Naive B cell (primary cell): ENCODE measurements at regions not wholly inside any gene's neighbourhood (a gene's known extent, or its start where the extent isn't known, plus 50 kb on each side); places are given as distances from the start of the nearest gene placed in this dataset.

Experiments
- ATAC-seq, 2 donors: fragments of 150-1000 bp; cut with Tn5 transposase; 2 replicates each; pipeline ENCODE4 v1.10.0; 2021; ENCODE audit warnings: low read depth in 2 of 2, mild to moderate bottlenecking in 2 of 2, moderate library complexity in 2 of 2
- DNase-seq: peaks from one replicate; pipeline ENCODE4 v3.0.0; 2022
- H3K27ac Mint-ChIP-seq, 6 donors: one replicate each; pipeline ENCODE4 v1.8.0; 2020 to 2022; ENCODE audit warnings: mild to moderate bottlenecking in 6 of 6, mixed read lengths in 6 of 6, moderate library complexity in 5 of 6, inconsistent platforms in 2 of 6
- H3K27me3 Mint-ChIP-seq, 3 donors: one replicate each; pipeline ENCODE4 v1.8.0; 2021 to 2022; ENCODE audit warnings: mixed read lengths in 3 of 3, mild to moderate bottlenecking in 1 of 3
- H3K36me3 Mint-ChIP-seq, 2 donors: one replicate each; pipeline ENCODE4 v1.8.0; 2020 to 2022; ENCODE audit warnings: mixed read lengths in 2 of 2, inconsistent platforms in 1 of 2, mild to moderate bottlenecking in 1 of 2
- H3K4me1 Mint-ChIP-seq, 3 donors: one replicate each; pipeline ENCODE4 v1.8.0; 2020 to 2022; ENCODE audit warnings: mixed read lengths in 3 of 3, inconsistent platforms in 1 of 3, mild to moderate bottlenecking in 1 of 3, moderate library complexity in 1 of 3
- H3K4me3 Mint-ChIP-seq, 8 donors: one replicate each; pipeline ENCODE4 v1.8.0; 2020 to 2022; ENCODE audit warnings: mild to moderate bottlenecking in 8 of 8, mixed read lengths in 8 of 8, moderate library complexity in 8 of 8, inconsistent platforms in 2 of 8
- H3K9me3 Mint-ChIP-seq, 7 donors: one replicate each; pipeline ENCODE4 v1.8.0; 2020 to 2022; ENCODE audit warnings: mixed read lengths in 7 of 7, mild to moderate bottlenecking in 5 of 7, inconsistent platforms in 2 of 7, moderate library complexity in 1 of 7

DNA sequence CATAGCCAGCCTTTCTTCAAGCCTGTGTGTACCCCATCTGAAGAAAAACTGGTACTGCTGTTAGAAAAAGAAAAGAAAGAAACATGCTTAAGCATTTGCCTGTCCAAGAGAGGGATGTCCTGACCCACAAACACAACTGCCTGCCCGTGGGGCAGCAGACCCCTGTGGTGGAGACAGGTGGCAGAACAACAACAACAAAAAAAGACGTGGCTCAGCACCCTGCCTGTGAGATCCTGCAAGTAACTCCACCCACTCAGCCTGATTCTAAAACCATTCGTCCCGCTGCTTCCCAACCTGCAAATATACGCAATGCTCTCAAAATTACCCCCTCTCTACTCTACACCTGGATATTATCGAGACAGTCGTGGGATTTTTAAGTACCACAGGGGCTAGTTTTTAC, 64.9 kb upstream of the ZDHHC17 start:
- Mint-ChIP-seq H3K4me1 (peaks cover 0 to 4% (median 4%) of the 10 kb centered on the region in 3 donors), H3K27me3 (peaks cover 0 to 8% (median 0%) of the 10 kb centered on the region in 3 donors), H3K4me3 (no peak overlapping the region), H3K9me3 (no peaks in the 10 kb centered on the region), H3K27ac (no peak overlapping the region), H3K36me3 (no peaks in the 10 kb centered on the region)
- ATAC-seq: no peak
- DNase-seq: no peak

DNA sequence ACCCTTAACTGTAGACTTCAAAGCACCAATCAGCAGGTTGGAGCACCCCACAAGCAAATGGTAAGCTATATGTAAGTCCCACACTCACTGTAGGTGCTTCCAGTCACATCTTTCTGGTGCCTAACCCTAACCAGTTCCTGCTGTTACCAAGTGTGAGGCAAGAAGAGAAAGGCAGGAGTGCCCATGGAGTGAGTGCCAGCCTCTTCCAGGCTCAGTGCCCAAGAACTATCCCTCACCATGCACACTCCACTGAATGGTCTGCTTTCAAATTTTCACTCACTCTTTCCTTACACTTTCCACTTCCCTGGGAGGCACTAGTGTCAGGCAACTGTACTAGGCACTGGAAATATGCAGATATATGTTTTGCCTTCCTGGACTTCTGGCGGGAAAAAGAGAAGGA, 62.2 kb upstream of the ZDHHC17 start:
- Mint-ChIP-seq H3K9me3 (no peaks in the 10 kb centered on the region), H3K36me3 (no peaks in the 10 kb centered on the region), H3K27ac (no peak overlapping the region), H3K27me3 (peaks cover 0 to 19% (median 0%) of the 10 kb centered on the region in 3 donors), H3K4me3 (no peak overlapping the region), H3K4me1 (peaks cover 0 to 6% (median 5%) of the 10 kb centered on the region in 3 donors)
- ATAC-seq: no peak
- no peak for DNase-seq

DNA sequence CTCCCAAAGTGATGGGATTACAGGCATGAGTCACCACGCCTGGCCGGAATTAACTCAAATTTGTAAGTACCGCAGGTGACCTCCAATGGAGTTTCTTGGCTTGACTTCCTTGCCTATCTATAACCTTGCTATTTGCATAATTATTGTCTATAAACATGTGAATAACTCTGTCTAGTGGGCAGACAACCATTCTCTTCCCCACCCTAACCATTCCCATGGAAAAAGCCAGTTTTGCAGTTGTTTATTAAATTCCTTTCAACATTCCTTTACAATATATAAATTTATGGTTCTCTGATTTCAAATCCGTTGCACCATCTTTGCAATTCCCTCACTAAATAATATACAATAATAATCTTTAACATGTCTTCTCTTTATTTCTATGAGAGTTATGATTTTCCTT, 61.0 kb upstream of the ZDHHC17 start:
- no peaks in the 10 kb centered on the region for H3K9me3 Mint-ChIP-seq
- no peak for DNase-seq

DNA sequence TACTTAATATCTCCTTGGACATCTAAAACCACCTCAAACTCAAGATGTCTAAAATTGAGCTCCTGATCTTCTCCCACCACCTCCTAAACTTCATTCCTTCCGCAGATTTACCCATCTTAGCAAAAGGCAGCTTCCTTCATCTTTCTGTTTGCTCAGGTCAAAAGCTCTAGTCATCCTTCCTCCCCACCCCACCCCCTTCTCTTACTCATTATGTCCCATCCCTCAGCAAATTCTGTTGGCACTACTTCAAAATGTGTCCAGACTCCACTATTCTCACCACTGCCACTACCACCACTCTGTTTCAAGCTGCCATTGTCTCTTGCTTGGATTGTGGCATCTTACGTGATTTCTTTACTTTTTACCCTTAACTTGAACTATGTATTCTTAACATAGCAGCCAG, 59.2 kb upstream of the ZDHHC17 start:
- no peak for ATAC-seq
- H3K4me1 Mint-ChIP-seq: peaks cover 0 to 6% (median 5%) of the 10 kb centered on the region in 3 donors
- H3K36me3 Mint-ChIP-seq: no peaks in the 10 kb centered on the region
- no peak for DNase-seq
- peak overlapping the region in 1 of 6 donors; percentile 27 for H3K27ac Mint-ChIP-seq
- H3K4me3 Mint-ChIP-seq: no peak overlapping the region
- peaks cover 0 to 19% (median 0%) of the 10 kb centered on the region in 3 donors for H3K27me3 Mint-ChIP-seq
- no peaks in the 10 kb centered on the region for H3K9me3 Mint-ChIP-seq

More for the DNA sequence above, 61.0 kb upstream of the ZDHHC17 start:
- no peak overlapping the region for H3K27ac Mint-ChIP-seq
- no peaks in the 10 kb centered on the region for H3K36me3 Mint-ChIP-seq
- peaks cover 0 to 19% (median 0%) of the 10 kb centered on the region in 3 donors for H3K27me3 Mint-ChIP-seq
- H3K4me3 Mint-ChIP-seq: no peak overlapping the region
- H3K4me1 Mint-ChIP-seq: peaks cover 0 to 6% (median 5%) of the 10 kb centered on the region in 3 donors
- ATAC-seq: no peak

DNA sequence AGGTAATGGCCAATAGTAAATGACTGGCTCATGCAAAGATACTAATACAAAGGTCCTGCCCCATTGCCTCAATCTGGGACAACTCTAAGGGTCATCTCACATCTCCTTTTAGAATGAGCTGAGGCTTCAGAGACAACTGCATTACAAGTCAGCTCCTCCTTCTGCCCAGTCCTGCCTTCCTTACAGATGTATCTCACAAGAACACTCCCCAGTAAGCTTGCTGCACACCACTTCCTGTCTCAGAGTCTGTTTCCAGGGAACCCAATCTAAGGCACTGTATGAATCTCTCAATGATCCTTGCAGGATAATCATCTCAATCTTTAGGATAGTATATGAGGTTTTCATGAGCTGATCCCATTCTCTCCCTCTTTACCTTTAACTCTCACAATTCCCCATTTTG, 57.8 kb upstream of the ZDHHC17 start:
- Mint-ChIP-seq H3K9me3 (no peaks in the 10 kb centered on the region), H3K36me3 (no peaks in the 10 kb centered on the region), H3K27me3 (peaks cover 0 to 19% (median 0%) of the 10 kb centered on the region in 3 donors), H3K27ac (no peak overlapping the region), H3K4me3 (no peak overlapping the region), H3K4me1 (peaks cover 0 to 6% (median 5%) of the 10 kb centered on the region in 3 donors)
- DNase-seq (no peak), ATAC-seq (no peak)

DNA sequence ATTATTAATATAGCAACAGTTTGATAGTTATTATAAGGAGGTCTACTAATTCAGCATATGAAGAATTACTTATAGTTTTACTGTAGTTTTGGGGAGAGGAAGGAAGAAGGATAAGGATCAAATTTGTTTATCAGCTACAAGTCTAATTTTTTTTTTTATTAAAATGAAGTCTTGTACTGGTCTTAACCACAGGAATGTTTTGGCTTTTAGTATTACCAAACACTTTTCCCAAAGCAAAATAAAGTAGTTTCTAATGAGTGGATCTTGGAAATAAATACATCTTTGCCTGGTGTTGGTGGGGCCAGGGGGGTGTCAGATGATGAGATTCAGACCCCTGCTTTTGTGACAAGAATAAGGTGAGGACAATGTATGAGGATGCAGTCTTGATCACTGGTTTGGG, 57.2 kb upstream of the ZDHHC17 start:
- no peak overlapping the region for H3K4me3 Mint-ChIP-seq
- H3K9me3 Mint-ChIP-seq: no peaks in the 10 kb centered on the region
- ATAC-seq (no peak), DNase-seq (no peak)
- H3K27ac Mint-ChIP-seq: no peak overlapping the region
- H3K36me3 Mint-ChIP-seq: no peaks in the 10 kb centered on the region
- peaks cover 0 to 6% (median 5%) of the 10 kb centered on the region in 3 donors for H3K4me1 Mint-ChIP-seq
- H3K27me3 Mint-ChIP-seq: peaks cover 0 to 19% (median 0%) of the 10 kb centered on the region in 3 donors

DNA sequence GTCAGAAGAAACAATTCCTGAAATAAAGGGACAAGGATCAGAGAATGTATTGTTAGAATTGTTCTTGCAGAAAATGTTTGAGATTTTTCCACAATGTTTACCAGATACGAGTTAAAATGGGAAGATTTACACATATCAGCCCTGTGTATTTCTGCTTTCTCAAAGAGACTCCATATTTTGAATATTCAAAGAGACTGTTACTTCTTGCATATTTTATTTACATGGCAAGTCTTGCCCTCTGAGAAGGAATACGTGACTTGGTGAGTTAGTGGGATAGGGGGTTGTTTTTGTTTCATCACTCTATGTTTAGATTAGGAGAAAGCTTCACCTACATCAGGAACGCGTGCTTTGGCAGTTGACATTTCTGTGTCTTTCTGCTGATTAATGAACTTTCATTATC, 56.1 kb upstream of the ZDHHC17 start:
- H3K27me3 Mint-ChIP-seq: peaks cover 0 to 11% (median 0%) of the 10 kb centered on the region in 3 donors
- H3K27ac Mint-ChIP-seq: no peak overlapping the region
- ATAC-seq (no peak), DNase-seq (no peak)
- H3K4me1 Mint-ChIP-seq: peaks cover 0 to 6% (median 5%) of the 10 kb centered on the region in 3 donors
- H3K36me3 Mint-ChIP-seq: no peaks in the 10 kb centered on the region
- no peaks in the 10 kb centered on the region for H3K9me3 Mint-ChIP-seq
- H3K4me3 Mint-ChIP-seq: no peak overlapping the region

DNA sequence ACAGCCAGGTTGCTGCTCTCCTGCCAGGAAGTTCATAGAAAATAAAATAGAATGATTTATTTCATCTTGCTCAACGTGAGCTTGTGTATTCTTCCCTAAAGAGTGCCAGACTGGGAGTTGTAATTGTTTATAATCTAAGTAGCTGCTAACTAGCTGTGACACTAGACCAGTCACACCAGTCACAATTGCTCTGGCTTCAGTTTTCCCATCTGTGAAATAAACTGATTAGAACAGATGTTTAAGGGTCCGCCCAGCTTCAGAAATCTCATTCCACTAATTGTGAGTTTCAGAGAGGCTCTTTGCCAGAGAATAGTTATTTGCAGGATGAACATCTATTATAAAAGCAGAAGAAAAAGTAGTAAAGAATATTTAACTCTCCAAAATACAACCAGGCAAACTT, 55.6 kb upstream of the ZDHHC17 start:
- no peak for ATAC-seq
- Mint-ChIP-seq H3K4me1 (peaks cover 0 to 6% (median 5%) of the 10 kb centered on the region in 3 donors), H3K27me3 (peaks cover 0 to 11% (median 0%) of the 10 kb centered on the region in 3 donors), H3K36me3 (no peaks in the 10 kb centered on the region), H3K4me3 (no peak overlapping the region), H3K9me3 (no peaks in the 10 kb centered on the region), H3K27ac (no peak overlapping the region)
- DNase-seq: no peak

DNA sequence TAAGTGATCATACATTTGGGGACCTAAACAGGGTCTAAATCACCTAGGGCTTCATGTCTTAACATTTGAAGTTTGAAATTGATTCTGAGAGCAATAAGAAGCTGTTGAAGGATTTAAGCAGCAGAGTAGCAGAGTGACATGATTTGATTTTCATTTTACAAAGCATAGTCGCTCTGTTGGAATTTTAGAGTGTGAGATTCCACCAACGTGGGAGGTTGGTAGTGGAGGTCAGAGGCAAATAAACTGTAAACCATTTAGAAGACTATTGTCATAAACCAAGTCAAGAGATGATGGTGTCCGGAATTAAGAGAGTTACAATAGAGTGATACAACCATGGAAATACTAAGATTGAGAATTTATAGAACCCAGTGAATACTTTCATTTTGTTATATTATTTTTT, 52.7 kb upstream of the ZDHHC17 start:
- Mint-ChIP-seq H3K4me1 (no peaks in the 10 kb centered on the region), H3K27ac (peak overlapping the region in 1 of 6 donors; percentile 49), H3K4me3 (no peak overlapping the region), H3K36me3 (no peaks in the 10 kb centered on the region), H3K9me3 (peaks cover 0 to 2% (median 0%) of the 10 kb centered on the region in 7 donors), H3K27me3 (peaks cover 0 to 8% (median 4%) of the 10 kb centered on the region in 3 donors)
- DNase-seq: no peak
- ATAC-seq: no peak

DNA sequence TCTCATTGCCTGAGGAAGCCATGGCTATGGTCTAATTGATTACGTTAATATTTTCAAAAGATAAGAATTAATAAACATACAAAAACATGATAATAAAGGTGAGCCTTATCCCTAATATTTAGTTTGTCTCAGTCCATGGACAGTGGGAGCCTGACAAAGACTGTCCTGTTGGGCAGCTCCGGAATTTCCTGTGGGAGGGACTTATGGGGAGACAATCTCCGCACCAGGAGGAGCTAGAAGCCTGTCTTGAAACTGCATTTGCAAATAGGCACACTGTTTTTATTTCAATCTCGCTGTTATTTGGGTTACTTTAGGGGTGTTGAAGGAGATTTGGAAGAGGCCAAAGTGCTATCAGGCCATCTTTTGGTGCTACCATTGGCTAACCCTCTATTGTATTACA, 50.8 kb upstream of the ZDHHC17 start:
- ATAC-seq (no peak), DNase-seq (no peak)
- peaks cover 0 to 8% (median 4%) of the 10 kb centered on the region in 3 donors for H3K27me3 Mint-ChIP-seq
- no peak overlapping the region for H3K4me3 Mint-ChIP-seq
- H3K36me3 Mint-ChIP-seq: no peaks in the 10 kb centered on the region
- peaks cover 0 to 2% (median 0%) of the 10 kb centered on the region in 7 donors for H3K9me3 Mint-ChIP-seq
- no peak overlapping the region for H3K27ac Mint-ChIP-seq
- H3K4me1 Mint-ChIP-seq: no peaks in the 10 kb centered on the region

DNA sequence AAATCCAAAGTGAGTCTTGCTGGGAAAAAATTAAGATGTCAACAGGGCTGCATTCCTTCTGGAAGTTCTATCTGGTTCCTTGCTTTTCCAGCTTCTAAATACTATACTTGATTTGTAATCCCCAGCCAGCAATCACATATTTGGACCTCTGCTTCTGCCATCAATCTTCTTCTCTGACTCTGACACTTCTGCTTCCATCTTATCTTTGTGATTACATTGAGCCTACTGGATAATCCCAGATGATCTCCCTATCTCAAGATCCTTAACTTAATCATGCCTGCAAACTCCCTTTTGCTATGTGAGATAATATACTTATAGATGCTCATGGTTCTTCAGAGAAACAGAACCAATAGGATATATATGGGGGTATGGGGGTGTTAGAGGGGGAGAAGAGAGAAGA, 49.9 kb upstream of the ZDHHC17 start:
- no peaks in the 10 kb centered on the region for H3K4me1 Mint-ChIP-seq
- H3K36me3 Mint-ChIP-seq: no peaks in the 10 kb centered on the region
- no peak overlapping the region for H3K27ac Mint-ChIP-seq
- peaks cover 0 to 2% (median 0%) of the 10 kb centered on the region in 7 donors for H3K9me3 Mint-ChIP-seq
- no peak for ATAC-seq
- H3K4me3 Mint-ChIP-seq: no peak overlapping the region
- DNase-seq: no peak
- peaks cover 0 to 8% (median 4%) of the 10 kb centered on the region in 3 donors for H3K27me3 Mint-ChIP-seq
